GM18870 (cell line): ENCODE measurements at regions not wholly inside any gene's neighbourhood (a gene's known extent, or its start where the extent isn't known, plus 50 kb on each side); places are given as distances from the start of the nearest gene placed in this dataset.
"Not testable (repeated sequence)": the region's sequence is repeated elsewhere in the genome, so short reads cannot be mapped to it uniquely, and the experiment has no call there.

ENCODE experiments used
- ATAC-seq: cut with Tn5 transposase; IDR thresholded peaks from one replicate; pipeline ENCODE4 v1.9.1; 2021; ENCODE audit warnings: moderate library complexity; ENCODE audit not compliant: unreplicated experiment

GRCh38 chr10:53107711-53108110, 335.1 kb upstream of the MBL2 start:
- ATAC-seq, result no peak

DNA sequence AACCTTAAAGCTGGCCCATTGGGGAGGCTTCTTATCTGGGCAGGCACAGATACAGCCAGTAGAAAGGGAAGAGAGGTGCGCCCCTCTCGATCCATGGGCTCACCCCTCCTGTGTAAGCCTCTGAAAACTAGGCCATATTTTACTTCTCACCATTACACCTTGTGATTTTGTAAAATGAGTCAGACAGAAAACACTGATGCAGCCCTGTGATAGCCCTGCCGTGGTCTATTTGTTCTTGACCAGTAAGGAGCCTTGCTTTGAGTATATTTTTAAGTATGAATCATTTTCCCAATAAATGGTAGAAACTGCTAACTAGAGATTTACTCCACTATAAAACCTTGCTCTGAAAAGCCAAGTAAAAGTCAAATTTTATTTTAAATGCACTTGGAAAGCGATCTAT, 329.8 kb upstream of the MBL2 start:
- ATAC-seq, result no peak

DNA sequence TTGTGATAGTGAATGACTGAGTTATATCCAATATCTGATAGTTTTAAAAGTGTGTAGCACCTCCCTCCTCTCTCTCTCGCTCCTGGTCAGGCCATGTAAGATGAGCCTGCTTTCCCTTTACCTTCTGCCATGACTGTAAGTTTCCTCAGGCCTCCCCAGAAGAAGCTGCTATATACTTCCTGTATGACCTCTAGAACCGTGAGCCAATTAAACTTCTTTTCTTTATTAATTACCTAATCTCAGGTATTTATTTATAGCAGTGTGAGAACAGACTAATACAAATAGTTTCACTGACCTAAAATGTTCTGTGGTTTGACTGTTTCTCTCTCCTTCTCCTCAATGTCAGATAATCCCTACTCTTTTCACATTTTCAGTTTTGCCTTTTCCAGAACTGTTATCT, 321.3 kb upstream of the MBL2 start:
- ATAC-seq, result peak; percentile 44

- no peak for ATAC-seq
Observed at GRCh38 chr10:53091574-53091973, 319.0 kb upstream of the MBL2 start.

GRCh38 chr10:53088961-53089360, 316.4 kb upstream of the MBL2 start:
- ATAC-seq, result no peak

- no peak for ATAC-seq
Observed at GRCh38 chr10:53079283-53079682, 306.7 kb upstream of the MBL2 start.

- ATAC-seq, result no peak
Observed at GRCh38 chr10:53076948-53077347, 304.4 kb upstream of the MBL2 start.

DNA sequence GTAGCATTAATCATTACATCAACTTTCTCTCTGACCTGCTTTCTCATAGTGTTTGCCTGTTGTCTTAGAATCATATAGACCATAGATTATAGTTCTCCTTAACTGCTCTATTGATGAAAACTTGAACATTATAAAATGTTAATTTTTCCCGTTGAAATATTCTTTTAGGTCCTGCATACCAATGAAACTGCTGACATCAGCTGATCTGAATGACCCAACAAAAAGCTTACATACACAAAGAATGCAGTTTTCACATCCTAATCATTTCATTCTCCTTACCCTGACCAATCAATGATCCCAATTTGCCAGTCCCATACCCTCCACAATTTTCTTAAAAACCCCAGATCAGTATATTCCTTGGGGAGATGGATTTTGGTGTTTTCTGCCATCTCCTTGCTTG, 302.9 kb upstream of the MBL2 start:
- no peak for ATAC-seq

DNA sequence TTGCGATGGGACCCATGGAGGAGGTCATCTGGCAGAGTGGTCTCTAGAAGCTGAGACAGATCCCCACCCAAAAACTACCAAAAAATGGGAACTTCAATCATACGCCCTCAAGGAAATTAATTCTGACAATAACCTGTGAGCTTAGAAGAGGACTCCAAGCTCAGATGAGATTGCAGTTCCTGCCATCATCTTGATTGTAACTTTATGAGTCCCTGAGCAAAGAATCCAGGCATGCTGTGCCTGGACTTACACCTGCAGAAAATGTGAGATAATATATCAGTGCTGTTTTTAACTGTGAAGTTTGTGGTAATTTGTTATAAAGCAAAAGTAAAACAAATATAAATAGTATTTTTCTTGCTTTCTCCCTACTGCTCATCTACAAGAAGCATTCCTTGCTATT, 299.6 kb upstream of the MBL2 start:
- no peak for ATAC-seq

- no peak for ATAC-seq
Observed at GRCh38 chr10:53071505-53072125, 299.0 kb upstream of the MBL2 start.

DNA sequence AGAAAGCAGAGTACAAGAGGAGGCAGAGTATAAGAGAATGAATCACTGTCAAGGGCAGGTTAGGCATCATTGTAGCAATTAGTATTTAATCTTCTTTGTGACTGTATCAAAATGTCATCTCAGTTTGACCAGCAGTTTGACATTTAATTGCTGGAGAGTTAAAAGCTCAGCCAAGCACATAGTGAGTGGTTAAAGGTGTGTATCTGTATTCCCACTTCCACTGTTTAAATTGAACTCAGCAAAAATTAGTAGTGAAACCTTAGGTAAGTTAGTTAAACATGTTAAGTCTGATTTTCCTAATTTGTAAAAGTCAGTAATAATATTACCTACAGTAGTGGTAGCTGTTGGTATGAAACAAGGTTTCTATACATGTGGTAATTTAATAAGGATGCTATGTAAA, 296.4 kb upstream of the MBL2 start:
- ATAC-seq, result no peak

GRCh38 chr10:53064614-53065013, 292.0 kb upstream of the MBL2 start:
- ATAC-seq, result no peak

DNA sequence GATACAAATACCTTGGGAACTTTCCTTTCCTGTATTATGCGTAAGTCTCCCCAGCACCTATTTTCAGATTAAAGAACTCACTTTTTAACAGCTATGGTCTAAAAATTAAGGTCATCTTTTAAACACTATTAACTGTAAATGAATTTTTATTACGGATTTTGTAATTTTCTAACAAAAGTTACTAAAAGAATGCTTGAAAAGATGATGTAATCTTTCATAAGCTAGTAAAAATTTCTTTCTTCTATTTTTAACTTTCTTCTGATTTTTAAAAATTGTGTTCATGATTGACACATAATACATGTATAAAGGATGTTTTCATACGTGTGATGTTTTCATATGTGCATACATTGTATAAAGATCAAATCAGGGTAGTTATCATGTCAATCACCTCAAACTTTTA, 291.2 kb upstream of the MBL2 start:
- no peak for ATAC-seq

DNA sequence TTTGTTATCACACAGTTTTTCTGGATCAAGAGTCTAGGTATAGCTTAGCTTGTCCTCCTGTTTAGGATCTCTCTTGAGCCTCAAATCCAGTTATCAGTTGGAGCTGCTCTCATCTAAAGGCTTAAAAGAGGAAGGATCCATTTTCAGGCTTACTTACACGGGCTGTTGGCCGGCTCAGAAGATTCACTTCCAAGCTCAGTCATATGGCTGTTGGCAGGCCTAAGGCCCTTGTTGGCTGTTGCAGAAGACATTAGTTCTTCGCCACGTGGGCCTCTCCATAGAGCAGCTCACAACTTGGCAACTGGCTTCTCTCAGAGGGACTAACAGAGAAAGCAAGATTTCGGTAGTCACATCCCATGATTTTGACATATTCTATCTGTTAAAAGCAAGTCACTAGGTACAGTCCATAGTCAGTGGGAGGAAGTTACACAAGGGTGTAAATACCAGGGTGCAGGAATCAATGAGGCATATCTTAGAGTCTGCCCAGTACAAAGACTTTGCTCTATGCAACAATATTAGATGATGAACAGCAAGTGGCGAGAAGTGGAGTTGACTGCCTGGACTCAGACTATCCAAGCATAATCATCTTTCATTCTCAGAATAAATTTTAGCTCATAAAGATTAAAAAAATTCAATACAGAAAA, 280.1 kb upstream of the MBL2 start:
- no peak for ATAC-seq

- ATAC-seq, result no peak
Observed at GRCh38 chr10:53045315-53045714, 272.7 kb upstream of the MBL2 start.

GRCh38 chr10:53035823-53036222, 263.2 kb upstream of the MBL2 start:
- not testable (repeated sequence) for ATAC-seq

DNA sequence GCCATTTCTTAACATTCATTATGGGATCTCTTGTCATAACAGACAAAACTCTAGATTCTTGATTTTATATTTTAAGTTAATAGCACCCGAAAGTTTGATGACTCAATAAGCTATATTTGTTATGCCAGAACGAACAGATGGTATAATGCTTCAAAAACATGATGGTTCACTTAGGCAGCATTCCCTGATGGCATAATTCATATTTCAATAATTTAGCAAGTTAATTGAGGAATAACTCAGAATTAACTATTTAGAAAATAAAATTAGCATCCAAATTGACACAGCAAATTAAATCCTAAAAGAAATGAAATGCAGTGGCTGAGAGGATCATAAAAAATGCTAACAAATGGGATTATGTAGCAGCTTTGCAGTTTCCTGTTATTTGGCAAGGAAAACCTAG, 260.8 kb upstream of the MBL2 start:
- ATAC-seq, result no peak

- ATAC-seq, result peak; percentile 68
Observed at GRCh38 chr10:53029872-53030849, 257.6 kb upstream of the MBL2 start.

GRCh38 chr10:53029449-53029848, 256.9 kb upstream of the MBL2 start:
- ATAC-seq, result no peak

- ATAC-seq, result not testable (repeated sequence)
Observed at GRCh38 chr10:53025765-53026164, 253.2 kb upstream of the MBL2 start.

DNA sequence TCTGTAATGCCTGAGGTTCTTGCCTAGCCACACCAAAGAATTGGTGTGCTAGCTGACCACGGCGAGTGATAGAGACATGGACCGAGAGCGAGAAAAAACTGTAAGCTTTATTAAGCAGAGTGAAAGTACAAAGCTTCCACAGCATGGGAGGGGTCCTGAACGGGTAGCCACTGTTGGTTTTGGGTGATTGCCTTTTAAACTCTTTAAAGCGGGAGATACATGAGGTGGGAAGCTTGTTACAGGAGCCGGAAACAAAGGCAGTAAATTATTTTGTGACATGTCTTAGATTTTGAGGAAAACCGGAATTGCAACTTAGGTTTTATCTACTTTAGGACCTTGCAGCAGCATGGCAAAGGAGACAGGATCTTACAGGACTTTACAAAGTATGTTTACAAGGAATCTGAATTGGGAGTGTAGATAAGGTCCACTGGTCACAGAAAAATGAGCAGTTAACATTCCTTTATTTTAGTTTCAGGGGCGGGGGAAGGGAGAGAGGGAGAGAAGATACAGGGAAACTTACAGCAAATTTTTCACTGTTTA, 252.7 kb upstream of the MBL2 start:
- ATAC-seq, result peak; percentile 56

GRCh38 chr10:53023411-53023810, 250.8 kb upstream of the MBL2 start:
- ATAC-seq, result no peak
